NCI-H460 (cell line): ENCODE measurements at regions not wholly inside any gene's neighbourhood (a gene's known extent, or its start where the extent isn't known, plus 50 kb on each side); places are given as distances from the start of the nearest gene placed in this dataset.
A peak's percentile ranks its signal among the peaks of the same experiment; 100 is the strongest.

Source experiments
- DNase-seq: peaks from one replicate; pipeline ENCODE4 v3.0.0-alpha.2; 2016; ENCODE audit warnings: low read depth; ENCODE audit errors: extremely low read depth

GRCh38 chr4:45795135-45795534 is 328.7 kb downstream of the GABRG1 start:
- no peak for DNase-seq

- no peak for DNase-seq
These were observed 345.3 kb downstream of the GABRG1 start for GRCh38 chr4:45778514-45778913.

- DNase-seq = no peak
These were observed 347.7 kb downstream of the GABRG1 start for GRCh38 chr4:45776146-45776545.

- DNase-seq = no peak
These were observed 352.9 kb downstream of the GABRG1 start for GRCh38 chr4:45770958-45771357.

GRCh38 chr4:45765521-45765920 is 358.3 kb downstream of the GABRG1 start:
- DNase-seq = no peak

GRCh38 chr4:45751877-45752530 is 371.9 kb downstream of the GABRG1 start:
- no peak for DNase-seq

- DNase-seq = no peak
These were observed 373.1 kb downstream of the GABRG1 start for GRCh38 chr4:45750721-45751120.

- DNase-seq = no peak
These were observed 378.1 kb downstream of the GABRG1 start for GRCh38 chr4:45745741-45746140.

- peak; percentile 1 for DNase-seq
These were observed 382.0 kb downstream of the GABRG1 start for GRCh38 chr4:45741897-45742296.

GRCh38 chr4:45732161-45732560 is 391.7 kb downstream of the GABRG1 start:
- no peak for DNase-seq

GRCh38 chr4:45716093-45716492 is 407.8 kb downstream of the GABRG1 start:
- no peak for DNase-seq

- no peak for DNase-seq
These were observed 409.9 kb downstream of the GABRG1 start for GRCh38 chr4:45713996-45714395.

- no peak for DNase-seq
These were observed 422.2 kb downstream of the GABRG1 start for GRCh38 chr4:45701621-45702020.

GRCh38 chr4:45693746-45694145 is 430.1 kb downstream of the GABRG1 start:
- DNase-seq = no peak

GRCh38 chr4:45692131-45692735 is 431.6 kb downstream of the GABRG1 start:
- no peak for DNase-seq

GRCh38 chr4:45688341-45688740 is 435.5 kb downstream of the GABRG1 start:
- DNase-seq = no peak

GRCh38 chr4:45679411-45679810 is 444.4 kb downstream of the GABRG1 start:
- DNase-seq = no peak

- peak; percentile 7 for DNase-seq
These were observed 455.7 kb downstream of the GABRG1 start for GRCh38 chr4:45668128-45668527.

- no peak for DNase-seq
These were observed 460.2 kb downstream of the GABRG1 start for GRCh38 chr4:45663628-45664081.

- DNase-seq = peak; percentile 16
These were observed 460.9 kb downstream of the GABRG1 start for GRCh38 chr4:45663003-45663402.

GRCh38 chr4:45661893-45662292 is 462.0 kb downstream of the GABRG1 start:
- no peak for DNase-seq

- no peak for DNase-seq
These were observed 473.3 kb downstream of the GABRG1 start for GRCh38 chr4:45650545-45650944.

- no peak for DNase-seq
These were observed 475.0 kb downstream of the GABRG1 start for GRCh38 chr4:45648846-45649245.
